ENCODE measurements at regions not wholly inside any gene's neighbourhood (a gene's known extent, or its start where the extent isn't known, plus 50 kb on each side); places are given as distances from the start of the nearest gene placed in this dataset.

- DNase-seq, result no peak
These were observed 52.5 kb downstream of the KCNF1 start for GRCh38 chr2:10964052-10964790.

DNA sequence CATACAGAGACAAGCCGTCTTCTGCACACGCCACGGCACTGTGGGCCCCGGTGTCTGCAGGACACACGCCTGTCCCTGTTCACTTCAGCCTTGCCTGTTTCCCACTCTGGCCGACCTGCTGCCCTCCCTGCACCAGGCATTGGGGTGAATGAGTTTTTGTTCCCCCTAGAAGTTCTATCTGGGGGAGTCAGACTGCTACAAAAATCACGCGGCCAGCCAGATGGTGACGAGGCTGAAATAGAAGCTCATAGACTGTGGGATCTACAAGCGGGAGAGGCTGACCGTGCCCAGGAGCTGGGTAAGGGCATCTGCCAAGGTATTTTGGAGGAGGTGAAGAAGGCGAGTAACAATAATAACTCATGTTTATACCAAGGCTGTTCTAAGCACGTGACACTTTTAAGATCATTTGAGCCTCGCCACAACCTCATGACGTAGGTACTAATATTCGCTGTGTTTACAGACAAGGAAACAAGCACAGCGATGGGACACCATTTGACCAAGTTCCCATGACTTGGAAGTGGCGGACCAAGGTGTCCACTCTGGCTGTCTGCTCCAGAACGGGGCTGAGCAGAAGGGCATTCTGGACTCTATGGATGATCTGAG is 53.6 kb downstream of the KCNF1 start:
- no peak for DNase-seq

DNA sequence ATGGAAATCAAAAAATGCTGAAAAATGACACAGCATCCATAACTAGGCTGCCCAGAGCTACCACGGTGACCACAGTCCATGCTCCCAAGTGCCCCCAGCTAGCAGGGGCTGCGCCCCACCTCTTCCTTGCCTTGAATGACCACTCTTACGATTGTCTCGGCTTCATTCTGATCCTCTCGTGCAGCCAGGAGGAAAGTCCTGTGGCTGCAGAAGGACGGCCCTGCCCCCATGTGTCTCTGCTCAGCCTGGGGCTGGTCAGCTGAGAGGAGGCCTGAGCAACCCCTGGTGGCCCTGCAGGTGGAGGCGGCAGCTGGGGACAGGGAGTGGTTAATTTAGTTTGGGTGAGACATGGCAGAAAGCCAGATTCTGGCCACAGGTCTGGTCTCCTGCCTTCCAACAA is 54.3 kb downstream of the KCNF1 start:
- no peak for DNase-seq

GRCh38 chr2:10966741-10967140 is 55.0 kb downstream of the KCNF1 start:
- DNase-seq, result no peak

- no peak for DNase-seq
These were observed 56.4 kb downstream of the KCNF1 start for GRCh38 chr2:10968176-10968575.

DNA sequence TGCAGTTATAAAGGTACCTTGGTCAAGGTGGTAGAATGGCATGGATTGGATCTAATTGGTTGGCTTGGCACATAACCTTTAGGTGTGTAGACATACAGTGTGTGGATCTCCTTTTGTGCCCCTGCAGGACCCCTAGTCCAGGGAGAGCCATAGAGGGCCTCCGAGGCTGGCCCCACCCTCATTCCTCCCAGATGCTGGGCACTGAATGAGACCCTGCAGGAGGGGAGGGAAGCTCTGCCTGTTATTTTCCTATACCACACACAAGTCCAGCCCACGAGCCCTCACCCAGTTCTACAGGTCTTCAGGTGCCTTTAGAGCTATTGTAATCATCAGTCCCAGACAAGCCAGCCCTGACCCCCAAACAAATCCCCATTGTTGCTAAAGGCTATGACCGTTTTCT is 58.9 kb downstream of the KCNF1 start:
- no peak for DNase-seq

- no peak for DNase-seq
These were observed 59.6 kb downstream of the KCNF1 start for GRCh38 chr2:10971161-10971887.

GRCh38 chr2:10971888-10972260 is 60.1 kb downstream of the KCNF1 start:
- no peak for DNase-seq

DNA sequence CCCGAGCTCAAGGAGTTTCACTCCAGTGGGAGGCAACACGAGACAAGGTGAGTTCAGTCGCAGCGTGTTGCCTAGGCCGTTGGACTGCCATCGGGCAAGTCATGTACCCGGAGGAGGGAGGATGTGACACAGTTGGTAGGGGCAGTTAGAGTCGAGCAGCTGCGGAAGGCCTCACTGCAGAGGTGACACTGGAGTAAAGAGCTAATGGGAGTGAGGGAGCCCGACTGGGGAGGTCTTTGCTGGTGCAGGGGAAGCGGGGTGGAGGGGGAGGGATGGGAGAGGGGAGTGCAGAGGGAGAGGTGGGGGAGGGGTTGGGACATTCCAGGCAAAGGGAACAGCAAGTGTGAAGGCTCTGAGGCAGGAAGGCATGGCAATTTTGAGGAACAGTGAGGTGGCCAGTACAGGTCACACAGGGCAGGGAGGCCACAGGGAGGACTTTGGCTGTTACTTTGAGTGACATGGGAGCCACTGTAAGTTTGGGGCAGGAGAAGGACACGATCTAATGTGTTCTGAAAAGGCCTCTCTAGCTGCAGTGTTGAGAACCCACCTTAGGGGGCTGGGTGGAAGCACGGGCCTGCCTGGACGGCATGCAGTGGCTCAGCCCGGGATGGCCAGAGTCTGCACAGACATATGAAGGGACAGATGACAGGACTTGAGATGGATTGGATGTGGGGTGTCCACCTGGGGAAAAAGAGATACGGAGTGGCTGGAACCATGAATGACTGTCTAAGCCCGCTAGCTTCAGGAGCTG is 61.1 kb downstream of the KCNF1 start:
- no peak for DNase-seq

GRCh38 chr2:10973766-10974165 is 62.0 kb downstream of the KCNF1 start:
- no peak for DNase-seq

GRCh38 chr2:10977003-10977402 is 65.3 kb downstream of the KCNF1 start:
- no peak for DNase-seq

- no peak for DNase-seq
These were observed 65.9 kb downstream of the KCNF1 start for GRCh38 chr2:10977621-10978020.

DNA sequence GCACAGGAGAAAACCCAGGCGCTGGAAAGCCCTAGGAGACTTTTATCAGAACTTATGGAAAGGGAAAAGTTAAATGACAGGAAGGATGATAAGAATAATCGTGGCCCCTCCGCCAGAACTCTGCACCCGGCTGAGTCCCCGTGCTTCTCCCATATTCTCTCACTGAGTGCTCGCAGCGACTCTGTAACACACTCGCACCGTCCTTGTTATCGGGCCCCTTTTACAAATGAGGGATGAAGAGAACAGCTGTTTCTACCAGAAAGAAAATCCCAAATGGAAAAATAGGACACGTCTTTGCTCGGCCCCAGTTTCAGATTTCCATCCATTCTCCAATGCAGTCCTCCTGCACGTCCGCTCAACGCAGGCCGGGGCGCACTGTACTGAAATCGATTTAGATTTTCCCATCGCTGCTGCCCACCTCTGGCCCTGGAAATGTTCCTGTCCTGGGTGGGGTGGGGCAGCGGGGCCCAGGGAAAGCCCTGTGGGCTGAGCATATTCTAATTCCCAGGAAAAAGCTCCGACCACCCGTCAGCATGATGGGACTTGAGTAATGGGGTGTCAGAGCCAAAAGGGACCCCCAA is 66.4 kb downstream of the KCNF1 start:
- no peak for DNase-seq

DNA sequence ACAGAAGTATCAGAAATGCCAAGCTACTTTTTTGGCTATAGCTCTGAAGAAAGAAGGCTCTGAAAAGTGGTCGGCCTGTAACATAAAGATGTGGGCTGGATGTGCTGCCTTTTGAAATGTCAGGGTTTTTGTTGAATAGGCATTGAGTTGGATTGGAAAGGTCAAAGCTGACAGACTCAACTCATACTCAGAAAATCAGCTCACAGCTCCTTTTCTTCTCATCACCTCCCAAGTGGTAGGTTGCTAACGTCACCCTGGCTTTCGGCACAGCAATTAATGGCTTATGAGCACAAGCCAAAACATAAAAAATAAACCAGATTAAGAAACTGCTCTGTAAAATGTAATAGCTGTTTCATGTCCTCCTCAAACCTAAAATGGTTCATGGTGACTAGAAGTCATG is 68.3 kb downstream of the KCNF1 start:
- no peak for DNase-seq

DNA sequence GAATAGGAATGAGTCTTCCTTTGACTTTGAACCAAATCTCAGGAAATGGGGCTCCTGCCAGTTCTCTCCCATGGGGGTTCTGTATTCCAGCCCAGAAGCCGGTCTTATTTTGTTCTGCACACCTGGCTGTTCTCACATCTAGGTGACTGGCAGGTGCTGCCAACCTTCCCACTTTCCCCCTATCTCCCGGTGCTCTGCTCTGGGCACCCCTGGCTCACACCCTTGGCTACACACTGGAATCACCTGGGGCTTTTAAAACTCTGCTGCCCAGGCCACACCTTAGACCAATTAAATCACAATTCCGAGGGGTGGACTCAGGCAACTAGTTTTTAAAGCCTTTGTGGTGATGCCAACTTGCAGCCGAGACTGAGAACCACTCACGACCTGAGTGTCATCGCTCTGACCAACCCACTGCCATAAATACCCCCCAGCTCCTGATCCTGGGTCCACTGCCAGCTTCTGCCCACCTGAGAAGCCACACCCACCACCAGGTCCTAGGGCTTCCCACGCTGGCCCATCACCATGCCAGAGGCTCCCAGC is 69.2 kb downstream of the KCNF1 start:
- no peak for DNase-seq

DNA sequence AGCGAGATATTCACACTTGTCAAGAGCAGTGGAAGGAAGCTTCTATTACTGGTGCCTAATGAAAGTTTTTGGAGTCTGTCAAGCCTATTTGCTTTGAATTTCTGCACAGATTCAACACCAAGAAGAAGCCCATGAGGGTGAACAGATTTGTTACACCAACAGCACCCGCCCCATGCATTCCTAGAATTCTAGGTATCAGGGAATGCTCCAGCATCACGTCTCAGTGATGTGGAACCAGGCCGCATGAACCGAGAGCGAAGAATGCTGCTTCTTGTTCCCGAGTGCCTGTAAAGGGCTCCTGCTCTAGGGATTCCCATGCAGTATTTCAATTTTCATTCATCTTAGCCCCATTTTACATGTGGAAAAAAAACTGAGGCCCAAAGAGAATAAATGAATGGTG is 69.7 kb downstream of the KCNF1 start:
- no peak for DNase-seq

DNA sequence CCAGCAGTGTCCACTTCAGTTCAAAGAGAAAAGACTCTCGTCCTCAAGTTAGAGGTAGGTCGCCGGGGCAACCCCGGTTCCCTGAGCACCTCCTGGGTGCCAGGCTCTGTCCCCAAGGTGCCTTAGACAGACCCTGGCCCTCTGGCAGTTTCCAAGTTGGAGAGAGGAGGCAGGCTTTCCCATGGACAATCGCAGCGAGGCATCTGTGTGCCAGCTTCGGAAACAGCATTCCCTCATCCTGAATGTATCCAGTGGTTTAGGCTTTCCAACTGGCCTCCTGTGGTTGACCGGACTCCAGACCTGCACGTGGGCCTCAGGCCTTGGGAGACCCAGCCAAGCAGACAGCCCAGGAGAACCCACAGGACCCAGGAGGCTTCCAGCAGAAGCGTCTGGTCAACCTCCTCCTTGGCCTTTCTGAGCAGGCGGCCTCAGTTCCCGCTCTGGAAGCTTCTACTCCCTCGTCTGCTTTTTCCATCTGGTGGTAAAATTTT is 70.3 kb downstream of the KCNF1 start:
- DNase-seq, result no peak

GRCh38 chr2:10982931-10983701 is 71.4 kb downstream of the KCNF1 start:
- DNase-seq, result no peak

DNA sequence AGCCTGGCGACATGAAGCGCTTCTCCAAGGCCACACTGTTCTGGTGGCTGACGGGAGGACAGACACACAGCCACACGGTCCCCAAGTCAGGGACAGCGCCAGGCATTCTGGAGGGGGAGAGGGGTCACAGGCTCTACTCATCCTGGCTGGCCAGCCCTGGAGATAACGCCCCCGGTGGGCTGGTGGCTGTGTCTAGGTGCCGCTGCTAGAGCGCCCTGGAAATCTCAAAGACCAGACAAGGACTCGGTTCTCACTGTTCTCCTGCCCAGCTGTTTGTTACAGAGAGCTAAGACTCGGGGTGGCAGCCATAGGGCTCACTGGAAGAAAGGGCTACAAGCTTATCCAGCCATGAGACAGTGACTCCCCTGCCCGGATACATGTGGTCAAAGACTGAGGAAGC is 72.0 kb downstream of the KCNF1 start:
- no peak for DNase-seq

DNA sequence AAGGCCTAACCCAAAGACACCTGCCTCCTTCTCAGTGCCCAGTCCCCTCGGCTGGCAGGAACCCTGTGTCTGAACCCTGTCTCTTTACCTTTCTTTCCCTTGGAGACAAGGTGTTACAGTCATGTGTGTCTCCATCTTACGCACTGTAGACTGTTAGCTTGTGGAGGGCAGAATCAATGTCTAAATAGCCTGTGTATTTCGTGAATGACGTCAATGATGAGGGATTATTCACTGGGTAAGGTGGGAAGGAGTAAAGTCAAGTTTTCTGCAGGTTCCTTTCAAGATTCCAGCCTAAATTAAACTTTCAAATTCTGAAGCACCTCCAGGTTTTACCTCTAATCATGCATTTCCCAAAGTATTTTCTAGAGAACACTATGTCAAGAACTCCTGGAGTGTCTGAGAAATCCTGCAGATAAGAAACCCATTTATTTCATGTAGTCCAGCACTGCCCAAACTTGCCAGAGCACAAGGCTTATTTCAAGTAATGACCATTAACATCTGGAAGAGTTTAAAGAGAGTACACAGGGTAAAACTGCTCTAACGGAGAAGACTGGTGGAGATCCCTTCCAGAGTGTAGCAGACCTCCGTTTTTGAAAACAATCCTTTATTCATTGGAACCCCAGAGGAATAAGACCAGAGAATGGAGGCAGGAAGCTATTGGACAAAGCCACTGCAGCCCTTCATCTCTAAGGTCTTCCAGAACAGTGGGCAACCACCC is 72.8 kb downstream of the KCNF1 start:
- DNase-seq, result no peak

DNA sequence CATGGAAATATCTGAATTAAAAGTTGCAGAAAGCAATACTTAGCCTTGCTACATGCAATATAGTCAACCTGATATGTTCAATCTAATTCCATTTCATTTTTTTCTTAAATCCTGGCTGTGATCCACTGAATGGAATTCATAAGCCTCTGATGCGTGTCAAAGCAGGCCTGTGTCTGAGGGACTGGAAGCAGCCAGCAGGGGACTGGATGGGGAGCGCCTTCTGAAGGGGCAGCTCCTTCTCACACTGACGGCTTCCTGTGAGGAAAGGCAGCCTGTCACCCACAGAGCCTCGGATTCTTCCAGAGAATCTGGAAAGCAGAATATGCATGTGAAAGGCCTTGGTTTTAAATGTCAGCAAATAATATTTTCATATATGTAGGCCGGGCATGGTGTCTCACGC is 73.5 kb downstream of the KCNF1 start:
- DNase-seq, result no peak

Data from amniotic stem cell (primary cell).